ENCODE measurements at regions not wholly inside any gene's neighbourhood (a gene's known extent, or its start where the extent isn't known, plus 50 kb on each side); places are given as distances from the start of the nearest gene placed in this dataset.
A peak's percentile ranks its signal among the peaks of the same experiment; 100 is the strongest.
"Not testable (repeated sequence)": the region's sequence is repeated elsewhere in the genome, so short reads cannot be mapped to it uniquely, and the experiment has no call there.

DNA sequence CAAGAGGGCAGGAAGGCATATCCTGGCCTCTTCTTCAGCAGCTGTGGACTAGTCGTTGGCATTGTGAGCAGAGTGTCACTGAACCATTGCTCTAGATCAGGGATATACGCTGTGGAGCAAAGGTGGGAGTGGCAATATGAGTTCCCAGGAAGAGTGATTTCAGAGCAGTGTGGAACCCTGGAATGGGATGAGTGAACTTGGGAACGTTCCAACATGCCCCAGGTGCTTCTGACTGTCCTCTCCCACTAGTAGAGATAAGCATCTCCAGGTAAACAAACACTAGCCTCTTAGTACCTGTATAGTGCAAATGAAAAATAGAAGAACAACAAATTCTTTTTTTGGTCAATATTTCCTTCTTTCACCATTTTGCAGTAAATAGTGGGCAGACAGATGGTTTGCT is 123.6 kb upstream of the VEPH1 start:
- no peak for DNase-seq (ENCODE audit: low read depth)

DNA sequence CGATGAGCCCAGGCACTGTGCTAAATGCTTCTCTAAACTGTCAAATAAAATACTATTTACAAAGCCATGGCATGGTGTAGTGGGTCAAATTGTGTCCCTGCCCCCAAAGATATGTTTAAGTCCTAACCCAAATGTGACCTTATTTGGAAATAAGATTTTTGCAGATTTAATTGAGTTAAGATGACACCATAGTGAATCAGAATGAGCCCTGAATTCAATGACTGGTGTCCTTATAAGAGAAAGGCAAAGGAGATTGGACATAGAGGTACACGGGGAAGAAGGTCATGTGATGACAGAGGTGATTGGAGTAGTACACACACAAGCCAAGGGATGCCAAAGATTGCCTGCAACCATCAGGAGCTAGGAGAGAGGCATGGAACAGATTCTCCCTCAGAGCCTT is 121.6 kb upstream of the VEPH1 start:
- DNase-seq (ENCODE audit: low read depth), result no peak

- no peak for DNase-seq (ENCODE audit: low read depth)
Measured at GRCh38 chr3:157618886-157619285, 115.7 kb upstream of the VEPH1 start.

DNA sequence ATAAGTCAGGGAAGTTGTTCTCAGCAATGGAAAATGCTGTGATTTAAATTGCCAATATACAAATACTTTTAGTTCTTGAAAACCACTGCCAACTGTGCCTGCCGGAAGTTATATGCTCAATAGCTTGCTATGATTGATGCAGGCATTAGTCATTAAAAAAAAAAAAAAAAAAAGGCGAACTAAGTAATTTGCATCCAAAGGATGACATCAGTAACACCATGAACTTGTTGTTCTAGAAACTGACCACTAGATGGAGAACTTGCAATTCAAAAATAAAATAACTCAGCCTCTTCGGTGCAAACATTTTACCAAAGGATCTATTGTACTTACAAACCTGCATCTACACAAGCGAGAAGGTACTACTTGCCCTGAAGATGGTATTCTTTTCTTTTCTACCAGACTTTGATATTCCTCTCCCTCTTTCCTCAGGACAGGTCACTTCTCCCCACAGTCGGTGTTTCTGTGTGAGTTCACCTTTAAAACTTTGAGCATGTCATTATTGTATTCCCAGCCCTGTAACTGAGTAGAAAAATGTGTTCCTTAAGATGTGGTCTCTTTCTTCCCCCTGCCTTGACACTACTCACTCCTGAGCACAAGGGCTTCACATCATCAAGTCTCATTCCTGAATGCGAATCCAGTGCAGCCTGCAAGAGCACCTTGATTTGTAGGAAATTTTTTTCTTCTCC is 115.0 kb upstream of the VEPH1 start:
- DNase-seq (ENCODE audit: low read depth), result no peak

DNA sequence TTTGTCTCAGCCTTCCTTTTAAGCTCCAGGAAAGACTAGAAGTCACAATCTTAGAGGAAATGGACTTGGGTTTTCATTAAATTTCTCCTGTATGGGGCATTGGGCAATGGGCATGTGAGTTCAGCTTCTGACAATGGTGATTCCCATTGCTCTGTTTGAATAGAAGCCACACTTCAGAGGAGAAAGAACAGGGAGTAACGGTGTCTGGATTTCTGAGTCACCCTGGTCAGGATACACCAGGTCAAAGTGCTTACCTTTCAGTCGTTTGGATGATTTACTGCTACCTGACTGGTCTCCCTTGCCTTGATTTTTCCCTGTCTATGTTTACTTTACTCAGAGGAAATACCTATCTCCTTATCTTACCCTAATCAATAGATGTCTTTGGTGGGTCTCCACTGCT is 111.7 kb upstream of the VEPH1 start:
- no peak for DNase-seq (ENCODE audit: low read depth)

DNA sequence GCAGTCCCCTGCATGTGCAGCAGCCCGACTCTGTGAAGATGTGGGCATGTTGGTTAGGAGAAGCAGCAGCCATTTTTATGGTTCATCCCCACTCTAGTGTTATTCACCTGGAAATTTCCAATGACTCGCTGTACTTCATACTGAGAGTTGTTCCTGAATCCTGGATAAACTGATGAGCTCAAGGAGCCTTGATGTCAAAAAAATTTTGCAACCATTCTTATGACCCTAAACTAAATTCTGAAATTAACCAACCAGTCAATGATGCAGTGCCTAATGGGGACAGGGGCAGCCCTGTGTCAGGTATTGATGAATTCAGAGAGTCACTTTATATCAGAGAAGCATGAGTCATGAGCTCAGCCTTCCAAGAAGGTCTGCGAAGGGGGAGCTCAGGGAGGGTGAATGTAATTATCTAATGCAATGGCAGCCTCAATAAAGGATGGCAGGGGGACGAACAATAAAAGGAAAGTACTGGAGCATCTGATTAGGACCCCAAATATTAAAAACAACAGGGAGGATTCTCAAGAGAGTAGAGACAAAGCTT is 108.4 kb upstream of the VEPH1 start:
- no peak for DNase-seq (ENCODE audit: low read depth)

GRCh38 chr3:157610876-157611535 is 107.8 kb upstream of the VEPH1 start:
- DNase-seq (ENCODE audit: low read depth), result no peak

DNA sequence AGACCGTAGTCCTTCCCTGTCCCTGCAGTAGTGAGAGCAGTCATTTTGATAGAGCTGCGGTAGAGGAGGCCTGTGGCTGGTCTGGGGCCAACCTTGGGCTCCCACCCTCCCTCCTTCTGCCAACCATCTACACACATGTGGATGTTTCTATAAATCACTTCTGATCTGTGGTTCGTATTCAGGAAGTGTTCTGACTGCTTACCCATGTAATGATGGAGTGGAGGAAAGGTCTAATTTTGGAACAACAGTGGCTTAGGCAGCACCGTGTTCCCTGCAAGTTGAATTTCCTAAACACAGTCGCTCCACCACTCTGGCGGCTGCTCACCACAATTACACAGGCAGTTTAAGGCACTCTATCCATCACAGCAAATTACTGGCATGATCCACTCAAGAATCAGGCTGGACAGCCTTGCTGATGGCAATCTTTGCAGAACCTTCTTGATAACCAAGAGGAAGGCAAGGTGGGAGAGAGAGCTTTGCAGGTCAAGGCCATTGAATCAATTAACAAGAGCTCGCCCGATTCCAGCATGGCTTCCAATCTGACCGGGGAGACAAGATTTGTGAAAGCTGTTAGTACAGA is 104.7 kb upstream of the VEPH1 start:
- DNase-seq (ENCODE audit: low read depth), result no peak

DNA sequence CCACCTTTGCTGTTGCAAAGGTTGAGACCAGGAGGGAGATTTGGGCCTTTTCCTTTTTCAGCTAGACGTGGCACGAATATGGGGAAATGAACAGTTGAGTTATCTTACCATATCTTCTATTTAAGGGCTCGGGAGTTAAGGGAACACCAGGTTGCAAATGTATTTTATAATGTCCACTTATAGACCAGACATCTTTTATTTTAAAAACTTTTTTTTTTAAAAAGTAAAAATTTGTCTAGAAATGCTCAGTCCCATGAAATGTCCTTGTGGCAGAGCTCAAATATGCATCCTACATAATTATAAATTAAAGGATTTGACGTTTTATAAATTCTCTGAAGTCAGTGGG is 103.6 kb upstream of the VEPH1 start:
- no peak for DNase-seq (ENCODE audit: low read depth)

DNA sequence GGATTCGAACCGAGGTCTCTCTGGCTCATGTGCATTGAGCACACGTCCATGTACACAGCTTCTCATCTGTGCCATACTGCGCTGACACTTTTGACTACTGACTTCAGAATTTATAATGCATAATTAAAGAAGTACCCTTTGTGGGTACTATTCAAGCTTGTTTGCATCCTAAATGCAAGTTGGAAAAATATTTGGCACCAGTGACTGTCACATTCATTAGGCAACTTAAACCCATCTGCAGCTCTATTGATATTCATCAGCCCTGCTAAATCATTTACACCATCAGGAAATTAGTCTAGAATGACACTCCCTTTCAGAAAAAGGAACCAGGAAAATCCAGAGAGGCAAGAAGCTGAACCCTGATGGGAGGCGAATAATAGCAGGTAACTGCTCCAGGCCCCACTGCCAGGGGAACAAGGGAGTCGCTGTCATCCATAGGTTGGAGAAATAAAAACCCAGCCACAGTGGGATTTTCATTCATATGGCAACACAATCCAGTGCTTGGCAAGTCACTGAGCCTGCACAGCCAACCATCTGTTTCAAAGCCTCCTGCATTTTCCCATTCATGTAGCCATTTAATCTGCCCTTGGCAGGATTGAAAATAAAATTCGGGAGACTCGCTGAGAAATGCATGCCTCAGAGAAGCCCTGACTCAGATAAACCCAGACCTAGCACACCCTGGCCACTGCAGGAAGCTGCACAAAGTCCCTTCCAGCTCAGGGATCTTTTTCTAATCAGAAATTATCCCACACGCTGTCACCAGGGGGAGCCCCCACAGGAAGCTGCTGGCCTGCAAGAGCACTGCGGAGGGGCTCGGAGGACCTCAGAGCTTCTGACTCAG is 103.0 kb upstream of the VEPH1 start:
- DNase-seq (ENCODE audit: low read depth), result peak; percentile 34

- DNase-seq (ENCODE audit: low read depth), result no peak
Measured at GRCh38 chr3:157605356-157605755, 102.1 kb upstream of the VEPH1 start.

GRCh38 chr3:157602424-157602823 is 99.2 kb upstream of the VEPH1 start:
- DNase-seq (ENCODE audit: low read depth), result no peak

DNA sequence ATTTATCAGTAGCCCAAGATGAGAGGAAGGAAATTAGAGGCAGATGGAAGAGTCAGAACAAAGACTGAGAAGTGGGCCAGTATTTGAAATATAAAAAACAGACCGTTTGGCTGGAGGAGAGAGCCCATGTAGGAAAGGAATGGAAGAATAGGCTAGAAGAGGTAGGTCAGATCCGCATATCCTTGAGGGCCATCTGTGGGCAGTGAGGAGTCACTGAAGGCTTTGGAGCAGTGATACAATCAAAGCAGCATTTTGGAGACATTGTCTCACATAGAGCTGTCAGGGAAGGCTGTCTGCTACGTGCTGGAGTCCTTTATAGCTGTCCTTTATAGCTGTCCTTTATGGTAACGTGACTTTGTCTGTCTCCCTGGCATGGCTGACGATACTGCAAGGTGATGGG is 92.0 kb upstream of the VEPH1 start:
- DNase-seq (ENCODE audit: low read depth), result no peak

DNA sequence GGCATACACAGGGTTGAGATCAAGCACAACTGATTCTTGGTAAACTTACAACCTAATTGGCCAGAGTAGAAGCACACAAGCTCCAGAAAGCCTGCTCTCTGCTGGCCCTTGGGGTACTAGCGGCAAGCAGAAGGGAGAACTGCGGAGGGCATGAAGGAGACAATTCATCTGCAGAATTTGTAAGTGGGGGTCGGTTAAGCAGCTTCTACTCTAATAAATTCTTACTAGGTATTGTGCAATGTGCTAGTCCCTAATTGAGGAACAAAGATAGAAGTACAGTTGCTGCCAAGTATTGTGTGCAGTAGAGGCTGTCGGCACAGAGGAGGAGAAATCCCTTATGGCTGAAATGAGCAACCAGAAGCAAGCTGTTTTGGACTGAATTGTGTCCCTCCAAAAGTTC is 91.2 kb upstream of the VEPH1 start:
- DNase-seq (ENCODE audit: low read depth), result no peak

DNA sequence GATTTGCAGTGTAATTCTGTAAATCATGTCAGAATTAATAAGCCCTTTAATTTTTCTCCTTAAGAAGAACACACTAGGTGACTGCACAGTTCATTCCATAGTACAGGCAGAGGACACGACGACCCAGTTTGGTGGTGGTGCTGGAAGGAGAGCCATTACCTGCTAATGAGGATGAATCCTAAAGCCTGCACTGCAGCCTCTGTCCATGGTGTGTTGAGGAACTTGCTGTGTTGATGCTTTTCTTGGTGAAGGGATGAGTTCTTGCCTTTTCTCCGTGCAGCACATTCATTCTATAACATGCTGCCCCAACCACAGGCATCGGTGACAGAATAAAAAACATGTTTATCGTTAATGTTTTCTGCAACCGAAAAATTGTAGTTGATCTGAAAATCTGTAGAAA is 89.6 kb upstream of the VEPH1 start:
- DNase-seq (ENCODE audit: low read depth), result no peak

- no peak for DNase-seq (ENCODE audit: low read depth)
Measured at GRCh38 chr3:157590273-157590672, 87.1 kb upstream of the VEPH1 start.

GRCh38 chr3:157589211-157589610 is 86.0 kb upstream of the VEPH1 start:
- no peak for DNase-seq (ENCODE audit: low read depth)

DNA sequence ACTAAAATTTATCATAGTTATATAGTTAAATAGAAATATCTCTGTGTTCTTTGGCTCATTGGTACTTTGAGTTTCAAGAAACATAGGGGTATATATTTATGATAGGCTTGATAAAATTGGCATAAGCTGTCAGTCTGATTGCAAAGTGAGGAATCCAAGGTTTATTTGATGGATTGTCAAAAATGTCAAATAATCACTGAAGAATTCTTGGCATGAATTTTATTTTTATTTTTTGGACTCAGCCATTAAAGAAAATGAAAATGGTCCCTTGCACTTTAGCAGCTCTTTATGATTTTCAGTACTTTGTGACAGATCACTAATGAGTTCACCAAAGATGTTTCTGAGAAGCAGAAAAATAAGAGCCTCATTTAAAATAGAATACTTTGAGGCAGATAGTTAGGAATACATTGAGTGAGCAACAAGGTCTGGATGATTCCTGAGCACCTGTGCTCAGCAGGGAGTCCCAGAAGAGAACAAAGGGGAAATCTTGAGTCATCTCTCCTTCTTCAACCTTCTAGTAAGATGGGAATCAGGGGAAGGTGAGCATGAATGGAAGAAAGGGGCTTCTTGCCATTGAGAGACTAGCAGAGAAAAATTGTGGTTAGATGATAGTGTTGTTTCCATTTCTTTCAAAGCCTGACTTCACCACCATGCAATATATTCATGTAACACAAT is 85.3 kb upstream of the VEPH1 start:
- DNase-seq (ENCODE audit: low read depth), result no peak

DNA sequence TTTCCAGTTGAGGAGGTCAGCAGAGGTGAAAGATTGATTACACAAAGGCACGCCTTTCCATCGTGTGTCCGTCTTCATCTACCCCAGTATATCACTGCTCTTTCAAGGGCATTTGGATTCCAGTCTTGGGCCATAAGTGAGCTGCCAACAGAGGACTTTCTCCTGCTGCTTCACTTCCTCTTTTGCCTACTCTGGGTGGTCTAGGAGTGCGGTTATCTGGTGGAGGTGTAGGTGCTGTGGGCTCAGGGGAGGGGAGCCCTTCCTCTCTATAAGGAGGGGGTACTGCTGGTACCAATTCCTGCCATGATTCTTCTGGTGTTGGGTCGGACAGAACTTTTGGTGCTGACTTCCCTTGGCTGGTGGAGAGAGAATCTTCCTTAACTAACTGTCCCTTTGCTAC is 83.1 kb upstream of the VEPH1 start:
- DNase-seq (ENCODE audit: low read depth), result no peak

- DNase-seq (ENCODE audit: low read depth), result no peak
Measured at GRCh38 chr3:157585386-157585785, 82.2 kb upstream of the VEPH1 start.

DNA sequence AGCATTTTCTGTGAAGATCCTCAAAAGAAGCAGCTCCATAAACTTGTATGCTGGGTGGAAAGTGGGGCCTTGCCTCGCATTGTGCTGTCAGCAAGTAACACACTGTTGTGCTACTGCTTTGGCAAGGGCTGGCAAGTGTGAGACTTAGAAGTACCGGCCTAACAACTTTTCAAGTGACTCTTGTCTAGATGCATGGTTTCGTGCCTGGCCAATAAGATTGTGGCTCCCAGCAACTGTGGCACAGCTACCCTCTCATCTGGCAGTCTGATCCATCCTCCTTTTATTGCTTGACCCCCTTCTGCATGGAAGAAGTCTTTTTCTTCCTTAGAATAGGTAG is 79.4 kb upstream of the VEPH1 start:
- no peak for DNase-seq (ENCODE audit: low read depth)

DNA sequence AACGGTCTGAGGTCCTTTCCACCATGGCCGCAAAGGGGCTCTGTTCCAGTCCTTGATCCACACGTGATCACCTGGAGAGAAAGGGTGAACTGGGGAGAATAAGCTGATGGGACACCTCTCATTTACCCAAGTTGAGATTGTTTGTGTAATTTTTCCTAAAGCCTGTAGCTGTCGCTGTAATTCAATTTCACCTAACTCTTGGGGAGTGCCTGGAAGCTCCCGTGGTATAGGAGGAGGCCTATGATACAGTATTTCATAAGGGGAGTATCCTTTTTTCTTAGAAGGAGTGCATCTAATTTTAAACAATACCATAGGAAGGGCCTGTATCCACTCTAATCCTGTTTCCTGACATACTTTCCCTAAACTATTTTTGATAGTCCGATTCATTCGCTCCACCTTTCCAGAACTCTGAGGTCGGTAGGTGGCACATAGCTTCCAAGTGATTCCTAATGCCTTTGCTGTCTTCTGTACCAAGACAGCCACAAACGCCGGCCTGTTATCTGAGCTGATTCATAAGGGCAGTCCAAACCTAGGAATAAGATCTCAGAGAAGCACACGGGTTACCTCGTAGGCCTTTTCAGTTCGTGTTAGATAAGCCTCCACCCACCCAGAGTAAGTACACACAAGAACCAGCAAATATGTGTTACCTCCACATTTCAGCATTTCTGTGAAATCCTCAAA is 78.9 kb upstream of the VEPH1 start:
- DNase-seq (ENCODE audit: low read depth), result not testable (repeated sequence)
